Activated CD8-positive, alpha-beta T cell treated with anti-CD3 and anti-CD28 coated beads for 36 hours (primary cell): ENCODE measurements at regions not wholly inside any gene's neighbourhood (a gene's known extent, or its start where the extent isn't known, plus 50 kb on each side); places are given as distances from the start of the nearest gene placed in this dataset.

Experiments
- ATAC-seq: fragments of 200-7000 bp; cut with Tn5 transposase; one replicate; pipeline ENCODE4 v1.10.0; 2021; ENCODE audit warnings: mild to moderate bottlenecking, moderate library complexity
- CTCF ChIA-PET: fragments of 350-600 bp; sonication (Branson Sonifier 250); formaldehyde crosslinking; loops from one replicate; lab custom pipeline; 2021; ENCODE audit warnings: antibody characterized with exemption; lab: Charles Lee
- POLR2A ChIA-PET: fragments of 350-600 bp; sonication (Branson Sonifier 250); formaldehyde crosslinking; loops from one replicate; lab custom pipeline; 2021; ENCODE audit warnings: antibody characterized with exemption; lab: Charles Lee
- DNase-seq: peaks from one replicate; pipeline ENCODE4 v3.0.0-alpha.2; 2020
- H3K27ac Mint-ChIP-seq: one replicate; pipeline ENCODE4 v1.8.0; 2021; ENCODE audit warnings: mild to moderate bottlenecking, mixed read lengths
- H3K27me3 Mint-ChIP-seq: one replicate; pipeline ENCODE4 v1.8.0; 2021; ENCODE audit warnings: mixed read lengths
- H3K36me3 Mint-ChIP-seq: one replicate; pipeline ENCODE4 v1.8.0; 2021; ENCODE audit warnings: low read depth, mixed read lengths
- H3K4me1 Mint-ChIP-seq: one replicate; pipeline ENCODE4 v1.8.0; 2021; ENCODE audit warnings: low read depth, mixed read lengths
- H3K4me3 Mint-ChIP-seq: one replicate; pipeline ENCODE4 v1.8.0; 2021; ENCODE audit warnings: mild to moderate bottlenecking, moderate library complexity, mixed read lengths
- H3K9me3 Mint-ChIP-seq: one replicate; pipeline ENCODE4 v1.8.0; 2021; ENCODE audit warnings: mixed read lengths
- intact Hi-C: fragments of 100-400 bp; cut with micrococcal nuclease; formaldehyde crosslinking; loops from one replicate; pipeline ENCODE4 v1.10.0; 2022
- TF ChIP-seq, protein P1 (sequence below): fragments of 200-600 bp; IDR thresholded peaks from one replicate; pipeline ENCODE4 v1.8.0; 2022; ENCODE audit warnings: antibody characterized with exemption, mild to moderate bottlenecking

DNA sequence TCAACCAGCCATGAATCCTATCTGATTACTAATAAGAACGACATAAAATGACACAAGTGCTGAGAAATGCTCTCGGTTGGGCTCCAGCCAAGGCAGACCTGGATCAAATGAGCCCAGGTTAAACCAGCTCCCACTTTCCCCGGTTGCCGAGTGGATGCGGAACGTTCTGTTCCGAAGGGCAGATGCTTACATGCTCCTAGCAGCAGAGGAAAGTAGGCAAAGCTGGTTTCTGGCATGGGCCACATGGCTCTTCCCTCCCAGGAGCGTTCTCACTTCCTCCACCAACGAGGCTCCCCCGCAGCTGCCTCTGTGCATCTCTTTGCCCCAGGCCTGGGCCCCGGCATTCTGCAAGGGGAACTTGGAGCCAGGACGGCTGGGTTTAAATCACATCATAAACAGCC lies 61.8 kb upstream of the SDK1 start:
- ChIA-PET POLR2A (no interaction called here), CTCF (no interaction called here)
- Mint-ChIP-seq H3K36me3 (peaks cover 4% of the 10 kb centered on the region), H3K27me3 (peaks cover 3% of the 10 kb centered on the region), H3K4me1 (no peaks in the 10 kb centered on the region), H3K27ac (no peak overlapping the region), H3K4me3 (no peak overlapping the region), H3K9me3 (peaks cover 22% of the 10 kb centered on the region)
- TF ChIP-seq, protein P1, sequence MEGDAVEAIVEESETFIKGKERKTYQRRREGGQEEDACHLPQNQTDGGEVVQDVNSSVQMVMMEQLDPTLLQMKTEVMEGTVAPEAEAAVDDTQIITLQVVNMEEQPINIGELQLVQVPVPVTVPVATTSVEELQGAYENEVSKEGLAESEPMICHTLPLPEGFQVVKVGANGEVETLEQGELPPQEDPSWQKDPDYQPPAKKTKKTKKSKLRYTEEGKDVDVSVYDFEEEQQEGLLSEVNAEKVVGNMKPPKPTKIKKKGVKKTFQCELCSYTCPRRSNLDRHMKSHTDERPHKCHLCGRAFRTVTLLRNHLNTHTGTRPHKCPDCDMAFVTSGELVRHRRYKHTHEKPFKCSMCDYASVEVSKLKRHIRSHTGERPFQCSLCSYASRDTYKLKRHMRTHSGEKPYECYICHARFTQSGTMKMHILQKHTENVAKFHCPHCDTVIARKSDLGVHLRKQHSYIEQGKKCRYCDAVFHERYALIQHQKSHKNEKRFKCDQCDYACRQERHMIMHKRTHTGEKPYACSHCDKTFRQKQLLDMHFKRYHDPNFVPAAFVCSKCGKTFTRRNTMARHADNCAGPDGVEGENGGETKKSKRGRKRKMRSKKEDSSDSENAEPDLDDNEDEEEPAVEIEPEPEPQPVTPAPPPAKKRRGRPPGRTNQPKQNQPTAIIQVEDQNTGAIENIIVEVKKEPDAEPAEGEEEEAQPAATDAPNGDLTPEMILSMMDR = no peak
- ATAC-seq (no peak), DNase-seq (no peak)
- intact Hi-C loops = no loop called here

DNA sequence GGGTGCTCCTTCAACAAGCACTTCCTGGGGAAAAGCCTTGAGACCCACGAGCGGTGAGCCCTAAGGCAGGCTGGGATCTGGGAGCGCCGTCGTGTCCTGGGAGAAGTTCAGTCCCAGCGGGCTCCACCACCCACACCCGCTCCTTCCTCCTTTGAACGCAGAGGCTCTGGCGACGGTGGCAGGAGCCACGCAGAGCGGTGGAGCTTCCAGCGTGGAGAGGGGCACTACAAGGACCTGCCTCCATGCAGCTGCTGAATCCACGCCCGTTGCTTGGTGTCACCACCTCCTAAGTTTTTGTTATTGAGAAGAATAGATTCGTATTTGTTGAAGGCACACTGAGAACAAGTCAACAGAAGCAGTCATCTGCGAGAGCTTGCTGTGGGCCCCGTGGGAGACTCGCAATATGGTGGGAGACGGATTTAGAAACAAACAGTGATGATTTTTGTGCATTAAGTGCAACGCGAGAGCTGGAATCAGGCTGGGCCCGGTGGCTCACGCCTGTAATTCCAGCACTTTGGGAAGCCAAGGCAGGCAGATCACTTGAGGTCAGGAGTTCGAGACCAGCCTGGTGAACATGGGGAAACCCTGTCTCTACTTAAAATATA lies 60.1 kb upstream of the SDK1 start:
- CTCF ChIA-PET = no interaction called here
- ATAC-seq (no peak), DNase-seq (no peak)
- TF ChIP-seq, protein P1 = no peak
- H3K27ac Mint-ChIP-seq = no peak overlapping the region
- intact Hi-C loops = no loop called here
- peaks cover 14% of the 10 kb centered on the region for H3K9me3 Mint-ChIP-seq
- POLR2A ChIA-PET = no interaction called here
- no peak overlapping the region for H3K4me3 Mint-ChIP-seq
- no peaks in the 10 kb centered on the region for H3K4me1 Mint-ChIP-seq
- H3K36me3 Mint-ChIP-seq = no peaks in the 10 kb centered on the region
- H3K27me3 Mint-ChIP-seq = peaks cover 3% of the 10 kb centered on the region

DNA sequence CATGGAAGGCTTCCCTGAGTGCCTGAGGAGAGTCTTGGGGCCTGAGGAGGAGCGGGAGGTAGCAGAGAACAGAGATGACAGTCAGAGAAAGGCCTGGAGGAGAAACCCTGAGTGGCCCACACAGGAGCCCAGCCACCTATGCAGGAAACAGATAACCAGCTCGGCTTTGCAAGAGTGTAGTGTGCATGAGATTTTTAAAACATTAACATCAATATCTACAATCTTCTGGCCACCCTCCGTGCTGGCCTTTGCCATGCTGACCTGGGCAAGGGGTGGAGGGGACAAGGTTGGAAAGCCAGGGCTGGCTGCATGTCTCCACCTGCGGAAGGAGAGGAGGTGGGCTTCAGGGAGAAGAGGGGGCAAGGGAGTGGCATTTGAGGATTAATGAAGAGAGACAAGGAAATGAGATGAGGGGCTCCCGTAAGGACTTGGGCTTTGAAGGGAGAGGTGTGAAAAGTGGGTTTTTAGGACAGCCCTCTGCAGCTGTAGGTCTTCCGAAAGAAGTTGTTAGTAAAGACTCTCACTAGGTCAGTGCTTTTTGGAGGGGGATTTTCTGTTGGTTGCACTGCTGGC lies 59.3 kb upstream of the SDK1 start:
- ATAC-seq (no peak), DNase-seq (no peak)
- Mint-ChIP-seq H3K27me3 (no peaks in the 10 kb centered on the region), H3K27ac (no peak overlapping the region), H3K36me3 (no peaks in the 10 kb centered on the region), H3K4me3 (no peak overlapping the region), H3K4me1 (no peaks in the 10 kb centered on the region), H3K9me3 (peaks cover 13% of the 10 kb centered on the region)
- ChIA-PET CTCF (no interaction called here), POLR2A (no interaction called here)
- intact Hi-C loops = no loop called here
- TF ChIP-seq, protein P1 = no peak

DNA sequence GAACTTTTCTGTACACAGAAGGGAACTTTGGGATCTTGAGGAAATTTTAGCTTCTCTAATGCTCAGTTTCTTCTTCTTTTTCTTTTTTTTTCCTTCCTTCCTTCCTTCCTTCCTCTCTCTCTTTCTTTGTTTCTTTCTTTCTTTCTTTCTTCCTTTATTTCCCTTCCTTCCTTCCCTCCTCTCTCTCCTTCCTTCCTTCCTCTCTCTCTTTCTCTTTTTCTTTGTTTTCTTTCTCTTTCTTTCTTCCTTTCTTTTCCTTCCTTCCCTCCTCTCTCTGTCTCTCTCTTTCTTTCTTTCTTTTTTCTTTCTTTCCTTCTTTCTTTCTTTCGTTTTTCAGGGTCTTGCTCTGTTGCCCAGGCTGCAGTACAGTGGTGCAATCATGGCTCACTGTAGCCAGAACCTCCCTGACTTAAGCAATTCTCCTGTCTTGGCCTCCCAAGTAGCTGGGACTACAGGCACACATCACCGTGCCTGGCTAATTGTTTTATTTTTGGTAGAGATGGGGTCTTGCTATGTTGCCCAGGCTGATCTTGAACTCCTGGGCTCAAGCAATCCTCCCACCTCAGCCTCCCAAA lies 58.6 kb upstream of the SDK1 start:
- TF ChIP-seq, protein P1 = no peak
- H3K4me3 Mint-ChIP-seq = no peak overlapping the region
- H3K9me3 Mint-ChIP-seq = peaks cover 13% of the 10 kb centered on the region
- DNase-seq (no peak), ATAC-seq (no peak)
- H3K4me1 Mint-ChIP-seq = no peaks in the 10 kb centered on the region
- no peak overlapping the region for H3K27ac Mint-ChIP-seq
- no peaks in the 10 kb centered on the region for H3K36me3 Mint-ChIP-seq
- POLR2A ChIA-PET = no interaction called here
- no peaks in the 10 kb centered on the region for H3K27me3 Mint-ChIP-seq
- intact Hi-C loops = no loop called here
- CTCF ChIA-PET = no interaction called here

DNA sequence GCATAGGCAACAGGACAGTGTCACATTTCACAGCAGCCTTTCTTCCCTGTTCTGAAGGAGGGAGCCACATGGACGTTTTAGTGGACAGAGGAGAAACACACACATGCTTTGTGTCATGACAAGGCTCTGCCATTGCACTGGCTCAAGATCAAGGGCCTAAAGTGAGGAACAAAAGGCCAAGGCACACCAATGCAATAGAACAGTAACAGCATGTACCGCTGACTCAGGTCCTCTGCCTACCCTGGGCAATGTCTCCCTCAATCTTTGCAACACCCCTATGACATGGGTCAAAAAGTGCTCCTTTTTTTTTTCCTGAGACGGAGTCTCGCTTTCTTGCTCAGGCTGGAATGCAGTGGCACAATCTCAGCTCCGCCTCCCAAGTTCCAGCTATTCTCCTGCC lies 57.8 kb upstream of the SDK1 start:
- Mint-ChIP-seq H3K36me3 (no peaks in the 10 kb centered on the region), H3K4me3 (no peak overlapping the region), H3K27ac (no peak overlapping the region), H3K27me3 (no peaks in the 10 kb centered on the region), H3K9me3 (peaks cover 8% of the 10 kb centered on the region), H3K4me1 (no peaks in the 10 kb centered on the region)
- intact Hi-C loops = no loop called here
- no peak for DNase-seq
- TF ChIP-seq, protein P1 = no peak
- no peak for ATAC-seq
- ChIA-PET CTCF (no interaction called here), POLR2A (no interaction called here)
